H1 (cell line): ENCODE measurements at regions not wholly inside any gene's neighbourhood (a gene's known extent, or its start where the extent isn't known, plus 50 kb on each side); places are given as distances from the start of the nearest gene placed in this dataset.

ENCODE experiments used
- CTCF ChIA-PET: fragments of 300-600 bp; sonication (Branson Sonifier 250); formaldehyde crosslinking; loops from one replicate; lab custom pipeline; 2021; ENCODE audit not compliant: partially characterized antibody; lab: Charles Lee
- POLR2A ChIA-PET: fragments of 300-600 bp; sonication (Branson Sonifier 250); formaldehyde crosslinking; loops from one replicate; lab custom pipeline; 2021; ENCODE audit warnings: inconsistent platforms; ENCODE audit not compliant: partially characterized antibody; lab: Charles Lee
- DNase-seq, 2 experiments: peaks; one replicate each; pipeline versions ENCODE4 v3.0.0 to v3.0.0-alpha.2; 2010 to 2022; ENCODE audit warnings: low spot score in 2 of 2, low read depth in 1 of 2, mixed read lengths in 1 of 2
- FAIRE-seq: peaks from 2 replicates; lab custom pipeline; 2011; peaks lifted over from hg19 to GRCh38; lab: Jason Lieb, UNC
- H2AFZ ChIP-seq: 2 replicates; pipeline ENCODE4 v1.8.1; 2012; ENCODE audit warnings: low read length, inconsistent platforms
- H2AK5ac ChIP-seq: 2 replicates; pipeline ENCODE4 v1.6.1; 2013; ENCODE audit warnings: low read depth, low read length
- H2BK120ac ChIP-seq: replicated peaks from 2 replicates; pipeline ENCODE3; 2013; ENCODE audit warnings: low read depth, low read length, inconsistent platforms
- H2BK12ac ChIP-seq: 2 replicates; pipeline ENCODE4 v1.6.1; 2013; ENCODE audit warnings: low read depth, low read length
- H2BK15ac ChIP-seq: 2 replicates; pipeline ENCODE4 v1.6.1; 2013; ENCODE audit warnings: low read length
- H2BK20ac ChIP-seq: 2 replicates; pipeline ENCODE4 v1.6.1; 2013; ENCODE audit warnings: low read length
- H2BK5ac ChIP-seq: 2 replicates; pipeline ENCODE4 v1.6.1; 2013; ENCODE audit warnings: low read depth, low read length
- H3K14ac ChIP-seq: 2 replicates; pipeline ENCODE4 v1.6.1; 2013; ENCODE audit warnings: inconsistent platforms; ENCODE audit not compliant: insufficient read length
- H3K18ac ChIP-seq: 2 replicates; pipeline ENCODE4 v1.6.1; 2013; ENCODE audit warnings: low read length; ENCODE audit errors: extremely low read depth
- H3K23ac ChIP-seq: 2 replicates; pipeline ENCODE4 v1.6.1; 2013; ENCODE audit warnings: inconsistent platforms; ENCODE audit not compliant: insufficient read length
- H3K23me2 ChIP-seq: 2 replicates; pipeline ENCODE4 v1.6.1; 2013; ENCODE audit warnings: low read depth, low read length
- H3K27ac ChIP-seq: 2 replicates; pipeline ENCODE4 v1.6.1; 2011; ENCODE audit warnings: low read depth, low read length, inconsistent platforms
- H3K27me3 ChIP-seq, 4 experiments: replicated peaks in 1 of 4; 1 replicate in 1 of 4; 2 replicates in 3 of 4; pipeline versions ENCODE4 v1.6.1 to v1.8.1; 2011 to 2013; ENCODE audit warnings: low read length in 3 of 4, mild to moderate bottlenecking in 3 of 4, inconsistent platforms in 2 of 4, mixed read lengths in 2 of 4, moderate library complexity in 1 of 4; ENCODE audit not compliant: control insufficient read depth in 3 of 4, insufficient read depth in 3 of 4; ENCODE audit errors: extremely low read depth in 1 of 4
- H3K36me3 ChIP-seq, 4 experiments: 2 replicates each; pipeline versions ENCODE4 v1.6.1 to v1.8.1; 2011 to 2013; ENCODE audit warnings: mild to moderate bottlenecking in 4 of 4, low read length in 3 of 4, moderate library complexity in 2 of 4, control low read depth in 1 of 4, inconsistent platforms in 1 of 4; ENCODE audit not compliant: insufficient read depth in 4 of 4, control insufficient read depth in 2 of 4
- H3K4ac ChIP-seq: replicated peaks from 2 replicates; pipeline ENCODE3; 2013; ENCODE audit warnings: low read length, low read depth, mixed read lengths, inconsistent platforms; ENCODE audit not compliant: insufficient read length
- H3K4me1 ChIP-seq, 4 experiments: replicated peaks in 1 of 4; 1 replicate in 1 of 4; 2 replicates in 3 of 4; pipeline versions ENCODE4 v1.6.1 to v1.8.1; 2011 to 2013; ENCODE audit warnings: low read length in 3 of 4, inconsistent platforms in 2 of 4, mixed read lengths in 1 of 4; ENCODE audit not compliant: insufficient read depth in 4 of 4, control insufficient read depth in 3 of 4
- H3K4me2 ChIP-seq, 2 experiments: 2 replicates each; pipeline versions ENCODE4 v1.6.1 to v1.8.1; 2011 to 2013; ENCODE audit warnings: low read depth in 2 of 2, low read length in 2 of 2, control low read depth in 1 of 2, inconsistent platforms in 1 of 2, mild to moderate bottlenecking in 1 of 2; ENCODE audit not compliant: insufficient read depth in 1 of 2
- H3K4me3 ChIP-seq, 4 experiments: fragments of 200-600, 300-600 bp in 1 of 4; sonication (generic), shearing (Covaris generic), sonication (Bioruptor Twin) in 1 of 4; 2 replicates each; pipeline versions ENCODE4 v1.5.1 to v1.8.1; 2011 to 2016; ENCODE audit warnings: low read length in 4 of 4, low read depth in 3 of 4, control low read depth in 2 of 4, inconsistent platforms in 2 of 4, mild to moderate bottlenecking in 2 of 4, mixed read lengths in 1 of 4, moderate library complexity in 1 of 4; ENCODE audit not compliant: insufficient read depth in 2 of 4; ENCODE audit errors: extremely low read depth in 1 of 4
- H3K56ac ChIP-seq: replicated peaks from 2 replicates; pipeline ENCODE3; 2013; ENCODE audit warnings: low read depth, mild to moderate bottlenecking, mixed read lengths, low read length, inconsistent platforms; ENCODE audit not compliant: insufficient read length
- H3K79me1 ChIP-seq: 2 replicates; pipeline ENCODE4 v1.6.1; 2013; ENCODE audit warnings: low read depth, low read length, control low read depth
- H3K79me2 ChIP-seq, 2 experiments: 2 replicates each; pipeline versions ENCODE4 v1.6.1 to v1.8.1; 2012 to 2013; ENCODE audit warnings: low read length in 2 of 2, mild to moderate bottlenecking in 2 of 2, inconsistent platforms in 1 of 2; ENCODE audit not compliant: insufficient read depth in 2 of 2, control insufficient read depth in 1 of 2
- H3K9ac ChIP-seq, 4 experiments: replicated peaks in 1 of 4; 1 replicate in 1 of 4; 2 replicates in 3 of 4; pipeline versions ENCODE4 v1.6.1 to v1.8.1; 2011 to 2013; ENCODE audit warnings: low read depth in 3 of 4, low read length in 3 of 4, control low read depth in 2 of 4, mild to moderate bottlenecking in 2 of 4, moderate library complexity in 2 of 4, inconsistent platforms in 1 of 4; ENCODE audit errors: extremely low read depth in 1 of 4
- H3K9me3 ChIP-seq, 2 experiments: 2 replicates each; pipeline versions ENCODE4 v1.6.1 to v1.8.1; 2012 to 2013; ENCODE audit warnings: mild to moderate bottlenecking in 2 of 2, moderate library complexity in 2 of 2, control low read depth in 1 of 2, inconsistent platforms in 1 of 2, low read depth in 1 of 2, low read length in 1 of 2, mixed read lengths in 1 of 2; ENCODE audit not compliant: insufficient read depth in 2 of 2
- H4K20me1 ChIP-seq, 2 experiments: replicated peaks in 1 of 2; 2 replicates each; pipeline versions ENCODE3 to v1.8.1; 2011 to 2013; ENCODE audit warnings: inconsistent platforms in 2 of 2, low read length in 2 of 2, mild to moderate bottlenecking in 1 of 2; ENCODE audit not compliant: insufficient read depth in 2 of 2, control insufficient read depth in 1 of 2
- H4K5ac ChIP-seq: 2 replicates; pipeline ENCODE4 v1.6.1; 2013; ENCODE audit warnings: low read length, low read depth, mixed read lengths, inconsistent platforms; ENCODE audit not compliant: insufficient read length
- H4K8ac ChIP-seq: 2 replicates; pipeline ENCODE4 v1.8.0; 2013; ENCODE audit warnings: mild to moderate bottlenecking, moderate library complexity, low read length, inconsistent platforms; ENCODE audit not compliant: insufficient read depth; ENCODE audit errors: extremely low read depth
- H4K91ac ChIP-seq: replicated peaks from 2 replicates; pipeline ENCODE3; 2013; ENCODE audit warnings: low read length, mixed read lengths, inconsistent platforms; ENCODE audit not compliant: insufficient read length
- ATF2 ChIP-seq: IDR thresholded peaks from 2 replicates; pipeline ENCODE4 v1.6.1; 2012; ENCODE audit warnings: low read length, inconsistent platforms
- E2F6 ChIP-seq: IDR thresholded peaks from 2 replicates; pipeline ENCODE4 v1.6.1; 2012; ENCODE audit warnings: inconsistent platforms
- KDM1A ChIP-seq: fragments of 200-600, 300-600 bp; sonication (generic); IDR thresholded peaks from 2 replicates; pipeline ENCODE4 v1.7.1; 2016; ENCODE audit warnings: mild to moderate bottlenecking, low read length, borderline replicate concordance
- TAF7 ChIP-seq: optimal IDR thresholded peaks from 2 replicates; pipeline ENCODE3; 2011; ENCODE audit warnings: low read depth, mild to moderate bottlenecking, inconsistent platforms, low read length, moderate library complexity, borderline replicate concordance
- WGBS, 2 experiments: shearing (Covaris generic) in 1 of 2; methylation state at CpG; one replicate each; pipeline versions ENCODE4 v1.1.6 to v1.1.7; 2013 to 2015; ENCODE audit warnings: low lambda C conversion rate in 2 of 2, mixed read lengths in 2 of 2, inconsistent platforms in 1 of 2, low coverage in 1 of 2, missing lambda C conversion rate in 1 of 2; ENCODE audit not compliant: insufficient replicate concordance in 2 of 2, insufficient coverage in 1 of 2, insufficient read length in 1 of 2; ENCODE audit errors: extremely low coverage in 1 of 2, missing lambda C conversion rate in 1 of 2; 5-methylcytosine and 5-hydroxymethylcytosine counted together

GRCh38 chr7:155878674-155879073 is 66.4 kb upstream of the SHH start:
- no peak overlapping the region for H3K27ac ChIP-seq
- no peak overlapping the region for H3K9ac ChIP-seq
- no peak overlapping the region for H3K23ac ChIP-seq
- H3K36me3 ChIP-seq, result no peaks in the 10 kb centered on the region
- no peaks in the 10 kb centered on the region for H4K20me1 ChIP-seq
- H3K4me2 ChIP-seq, result no peak overlapping the region
- 96% methylated on average over 8 of the region's 8 CpGs; no CpG with 5 or more reads in 1 of the 2 experiments for WGBS, 2 experiments
- H4K8ac ChIP-seq, result no peak overlapping the region
- DNase-seq (peak in 1 of 2 experiments; percentile 29), FAIRE-seq (no peak)
- H3K18ac ChIP-seq, result no peak overlapping the region
- TF ChIP-seq ATF2, result no peak
- no peak for TF ChIP-seq TAF7
- no peak for TF ChIP-seq KDM1A
- no peak for TF ChIP-seq E2F6
- H2BK20ac ChIP-seq, result no peak overlapping the region
- H3K4me3 ChIP-seq, result no peak overlapping the region
- H3K23me2 ChIP-seq, result no peaks in the 10 kb centered on the region
- H2BK120ac ChIP-seq, result no peak overlapping the region
- no peaks in the 10 kb centered on the region for H3K27me3 ChIP-seq
- no peak overlapping the region for H2BK5ac ChIP-seq
- H2BK12ac ChIP-seq, result no peak overlapping the region
- H3K14ac ChIP-seq, result no peak overlapping the region
- CTCF ChIA-PET, result interaction anchor here (0.8 to 1.0 kb wide), 3 partner anchors 22 to 108 kb away, joined by 3 to 4 read pairs (median 3); no protein-coding TSS in a partner anchor
- H3K56ac ChIP-seq, result no peak overlapping the region
- no peaks in the 10 kb centered on the region for H3K79me2 ChIP-seq
- H3K9me3 ChIP-seq, result no peaks in the 10 kb centered on the region
- no peak overlapping the region for H3K4ac ChIP-seq
- no peak overlapping the region for H2BK15ac ChIP-seq
- H2AFZ ChIP-seq, result no peak overlapping the region
- no peaks in the 10 kb centered on the region; a peak in 1 of 7 replicates for H3K4me1 ChIP-seq
- POLR2A ChIA-PET, result no interaction called here
- H3K79me1 ChIP-seq, result no peaks in the 10 kb centered on the region
- H4K5ac ChIP-seq, result no peak overlapping the region
- no peak overlapping the region for H2AK5ac ChIP-seq
- H4K91ac ChIP-seq, result no peak overlapping the region
